GM23338 (cell line): ENCODE measurements at regions not wholly inside any gene's neighbourhood (a gene's known extent, or its start where the extent isn't known, plus 50 kb on each side); places are given as distances from the start of the nearest gene placed in this dataset.

Experiments
- ATAC-seq: fragments of 200-7000 bp; cut with Tn5 transposase; 3 replicates; pipeline ENCODE4 v1.9.1; 2020
- DNase-seq: peaks from one replicate; pipeline ENCODE4 v3.0.0-alpha.2; 2015; ENCODE audit warnings: low spot score
- H2AFZ ChIP-seq: fragments of 200-600 bp; sonication (generic); 2 replicates; pipeline ENCODE4 v1.8.0; 2016; ENCODE audit warnings: antibody characterized with exemption, mild to moderate bottlenecking, moderate library complexity
- H3F3A ChIP-seq: fragments of 200-600 bp; sonication (generic); replicated peaks from 2 replicates; pipeline ENCODE4 v1.8.0; 2017; ENCODE audit warnings: antibody characterized with exemption, mixed run types, low read depth
- H3K27ac ChIP-seq: fragments of 200-600 bp; sonication (generic); 2 replicates; pipeline ENCODE4 v1.6.1; 2016; ENCODE audit warnings: low read depth
- H3K27me3 ChIP-seq: fragments of 200-600 bp; sonication (generic); 2 replicates; pipeline ENCODE4 v1.8.0; 2016; ENCODE audit warnings: mild to moderate bottlenecking, mixed run types, moderate library complexity; ENCODE audit not compliant: insufficient read depth
- H3K36me3 ChIP-seq: fragments of 200-600 bp; sonication (generic); 2 replicates; pipeline ENCODE4 v1.8.0; 2016; ENCODE audit warnings: mild to moderate bottlenecking; ENCODE audit not compliant: insufficient read depth
- H3K4me1 ChIP-seq: fragments of 200-600 bp; sonication (generic); 2 replicates; pipeline ENCODE4 v1.8.0; 2016; ENCODE audit warnings: mild to moderate bottlenecking, moderate library complexity; ENCODE audit not compliant: insufficient read depth
- H3K4me2 ChIP-seq: fragments of 200-600 bp; sonication (generic); 2 replicates; pipeline ENCODE4 v1.7.1; 2017; ENCODE audit warnings: mixed run types
- H3K4me3 ChIP-seq: fragments of 200-600 bp; sonication (generic); 2 replicates; pipeline ENCODE4 v1.6.1; 2016; ENCODE audit warnings: mixed run types
- H3K79me2 ChIP-seq: fragments of 200-600 bp; sonication (generic); replicated peaks from 2 replicates; pipeline ENCODE4 v1.8.0; 2017; ENCODE audit warnings: mild to moderate bottlenecking; ENCODE audit not compliant: insufficient read depth
- H3K9me2 ChIP-seq: fragments of 200-600 bp; sonication (generic); 2 replicates; pipeline ENCODE4 v1.8.0; 2017; ENCODE audit not compliant: insufficient read depth
- H4K20me1 ChIP-seq: fragments of 200-600 bp; sonication (generic); replicated peaks from 2 replicates; pipeline ENCODE4 v1.8.0; 2017; ENCODE audit warnings: mild to moderate bottlenecking; ENCODE audit not compliant: insufficient read depth
- H3K27ac Mint-ChIP-seq: 2 replicates; pipeline ENCODE4 v1.8.0; 2020; ENCODE audit warnings: inconsistent platforms, mild to moderate bottlenecking, moderate library complexity, mixed read lengths
- H3K27me3 Mint-ChIP-seq: 3 replicates; pipeline ENCODE4 v1.8.0; 2022; ENCODE audit warnings: low read depth, mild to moderate bottlenecking, moderate library complexity, mixed read lengths, inconsistent platforms; ENCODE audit not compliant: insufficient read depth, poor library complexity
- H3K36me3 Mint-ChIP-seq: 3 replicates; pipeline ENCODE4 v1.8.0; 2021; ENCODE audit warnings: low read depth, mild to moderate bottlenecking, inconsistent platforms, moderate library complexity, mixed read lengths
- H3K4me1 Mint-ChIP-seq: 3 replicates; pipeline ENCODE4 v1.8.0; 2020; ENCODE audit warnings: mild to moderate bottlenecking, inconsistent platforms, mixed read lengths
- H3K4me3 Mint-ChIP-seq: 3 replicates; pipeline ENCODE4 v1.8.0; 2021; ENCODE audit warnings: moderate library complexity, mild to moderate bottlenecking, inconsistent platforms, mixed read lengths
- H3K9me3 Mint-ChIP-seq: 3 replicates; pipeline ENCODE4 v1.8.0; 2020; ENCODE audit warnings: moderate library complexity, mild to moderate bottlenecking, inconsistent platforms, mixed read lengths
- CREB1 ChIP-seq: fragments of 250-450 bp; sonication (Bioruptor Pico); IDR thresholded peaks from 2 replicates; pipeline ENCODE4 v1.5.0; 2020; ENCODE audit warnings: low read depth, mild to moderate bottlenecking, moderate library complexity
- EZH2 ChIP-seq: fragments of 200-600 bp; sonication (generic); IDR thresholded peaks from one replicate; pipeline ENCODE4 v1.8.0; 2017; ENCODE audit warnings: antibody characterized with exemption, mild to moderate bottlenecking, low read depth; ENCODE audit not compliant: unreplicated experiment
- EZH2phosphoT487 ChIP-seq: fragments of 200-600 bp; sonication (generic); IDR thresholded peaks from one replicate; pipeline ENCODE4 v1.8.1; 2018; ENCODE audit warnings: antibody characterized with exemption; ENCODE audit not compliant: unreplicated experiment
- JUNB ChIP-seq: IDR thresholded peaks from one replicate; pipeline ENCODE4 v1.6.1; 2016; ENCODE audit warnings: antibody characterized with exemption; ENCODE audit not compliant: unreplicated experiment
- STAT1 ChIP-seq: IDR thresholded peaks from one replicate; pipeline ENCODE4 v1.6.1; 2016; ENCODE audit warnings: antibody characterized with exemption; ENCODE audit not compliant: unreplicated experiment
- TF ChIP-seq, protein P1 (sequence below): fragments of 250-450 bp; sonication (Bioruptor Pico); IDR thresholded peaks from 2 replicates; pipeline ENCODE4 v1.5.0; 2020; ENCODE audit warnings: mild to moderate bottlenecking, moderate library complexity

DNA sequence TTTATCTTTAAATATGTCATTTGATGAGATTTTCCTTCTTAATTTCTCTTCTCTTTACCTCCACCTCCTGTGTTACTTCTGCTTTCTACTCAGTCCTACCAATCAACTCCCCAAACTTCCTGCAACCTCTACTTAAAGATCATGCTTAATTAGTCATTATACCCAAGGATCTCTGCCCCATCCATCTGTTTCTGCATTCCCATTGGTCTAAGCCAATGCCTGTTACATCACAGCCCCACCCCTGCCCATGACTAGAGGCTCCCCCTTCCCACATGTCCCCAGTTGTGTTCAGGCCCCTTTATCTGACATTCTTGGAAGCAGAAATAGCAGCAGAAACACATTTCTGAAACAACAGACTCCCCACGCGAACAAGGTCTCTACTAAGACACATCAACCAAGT is 319.1 kb upstream of the NFE2L3 start (continued):
- TF ChIP-seq, protein P1, sequence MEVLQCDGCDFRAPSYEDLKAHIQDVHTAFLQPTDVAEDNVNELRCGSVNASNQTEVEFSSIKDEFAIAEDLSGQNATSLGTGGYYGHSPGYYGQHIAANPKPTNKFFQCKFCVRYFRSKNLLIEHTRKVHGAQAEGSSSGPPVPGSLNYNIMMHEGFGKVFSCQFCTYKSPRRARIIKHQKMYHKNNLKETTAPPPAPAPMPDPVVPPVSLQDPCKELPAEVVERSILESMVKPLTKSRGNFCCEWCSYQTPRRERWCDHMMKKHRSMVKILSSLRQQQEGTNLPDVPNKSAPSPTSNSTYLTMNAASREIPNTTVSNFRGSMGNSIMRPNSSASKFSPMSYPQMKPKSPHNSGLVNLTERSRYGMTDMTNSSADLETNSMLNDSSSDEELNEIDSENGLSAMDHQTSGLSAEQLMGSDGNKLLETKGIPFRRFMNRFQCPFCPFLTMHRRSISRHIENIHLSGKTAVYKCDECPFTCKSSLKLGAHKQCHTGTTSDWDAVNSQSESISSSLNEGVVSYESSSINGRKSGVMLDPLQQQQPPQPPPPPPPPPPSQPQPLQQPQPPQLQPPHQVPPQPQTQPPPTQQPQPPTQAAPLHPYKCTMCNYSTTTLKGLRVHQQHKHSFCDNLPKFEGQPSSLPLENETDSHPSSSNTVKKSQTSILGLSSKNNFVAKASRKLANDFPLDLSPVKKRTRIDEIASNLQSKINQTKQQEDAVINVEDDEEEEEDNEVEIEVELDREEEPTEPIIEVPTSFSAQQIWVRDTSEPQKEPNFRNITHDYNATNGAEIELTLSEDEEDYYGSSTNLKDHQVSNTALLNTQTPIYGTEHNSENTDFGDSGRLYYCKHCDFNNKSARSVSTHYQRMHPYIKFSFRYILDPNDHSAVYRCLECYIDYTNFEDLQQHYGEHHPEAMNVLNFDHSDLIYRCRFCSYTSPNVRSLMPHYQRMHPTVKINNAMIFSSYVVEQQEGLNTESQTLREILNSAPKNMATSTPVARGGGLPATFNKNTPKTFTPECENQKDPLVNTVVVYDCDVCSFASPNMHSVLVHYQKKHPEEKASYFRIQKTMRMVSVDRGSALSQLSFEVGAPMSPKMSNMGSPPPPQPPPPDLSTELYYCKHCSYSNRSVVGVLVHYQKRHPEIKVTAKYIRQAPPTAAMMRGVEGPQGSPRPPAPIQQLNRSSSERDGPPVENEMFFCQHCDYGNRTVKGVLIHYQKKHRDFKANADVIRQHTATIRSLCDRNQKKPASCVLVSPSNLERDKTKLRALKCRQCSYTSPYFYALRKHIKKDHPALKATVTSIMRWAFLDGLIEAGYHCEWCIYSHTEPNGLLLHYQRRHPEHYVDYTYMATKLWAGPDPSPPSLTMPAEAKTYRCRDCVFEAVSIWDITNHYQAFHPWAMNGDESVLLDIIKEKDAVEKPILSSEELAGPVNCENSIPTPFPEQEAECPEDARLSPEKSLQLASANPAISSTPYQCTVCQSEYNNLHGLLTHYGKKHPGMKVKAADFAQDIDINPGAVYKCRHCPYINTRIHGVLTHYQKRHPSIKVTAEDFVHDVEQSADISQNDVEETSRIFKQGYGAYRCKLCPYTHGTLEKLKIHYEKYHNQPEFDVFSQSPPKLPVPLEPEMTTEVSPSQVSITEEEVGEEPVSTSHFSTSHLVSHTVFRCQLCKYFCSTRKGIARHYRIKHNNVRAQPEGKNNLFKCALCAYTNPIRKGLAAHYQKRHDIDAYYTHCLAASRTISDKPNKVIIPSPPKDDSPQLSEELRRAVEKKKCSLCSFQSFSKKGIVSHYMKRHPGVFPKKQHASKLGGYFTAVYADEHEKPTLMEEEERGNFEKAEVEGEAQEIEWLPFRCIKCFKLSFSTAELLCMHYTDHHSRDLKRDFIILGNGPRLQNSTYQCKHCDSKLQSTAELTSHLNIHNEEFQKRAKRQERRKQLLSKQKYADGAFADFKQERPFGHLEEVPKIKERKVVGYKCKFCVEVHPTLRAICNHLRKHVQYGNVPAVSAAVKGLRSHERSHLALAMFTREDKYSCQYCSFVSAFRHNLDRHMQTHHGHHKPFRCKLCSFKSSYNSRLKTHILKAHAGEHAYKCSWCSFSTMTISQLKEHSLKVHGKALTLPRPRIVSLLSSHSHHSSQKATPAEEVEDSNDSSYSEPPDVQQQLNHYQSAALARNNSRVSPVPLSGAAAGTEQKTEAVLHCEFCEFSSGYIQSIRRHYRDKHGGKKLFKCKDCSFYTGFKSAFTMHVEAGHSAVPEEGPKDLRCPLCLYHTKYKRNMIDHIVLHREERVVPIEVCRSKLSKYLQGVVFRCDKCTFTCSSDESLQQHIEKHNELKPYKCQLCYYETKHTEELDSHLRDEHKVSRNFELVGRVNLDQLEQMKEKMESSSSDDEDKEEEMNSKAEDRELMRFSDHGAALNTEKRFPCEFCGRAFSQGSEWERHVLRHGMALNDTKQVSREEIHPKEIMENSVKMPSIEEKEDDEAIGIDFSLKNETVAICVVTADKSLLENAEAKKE (CRISPR knock-in tag), result no peak

GRCh38 chr7:25834050-25834449 is 317.9 kb upstream of the NFE2L3 start:
- Histone ChIP-seq H3K9me2 (no peaks in the 10 kb centered on the region), H3K79me2 (no peaks in the 10 kb centered on the region), H3K36me3 (no peaks in the 10 kb centered on the region), H2AFZ (no peak overlapping the region), H3K4me3 (no peak overlapping the region), H3K27me3 (no peaks in the 10 kb centered on the region), H4K20me1 (no peaks in the 10 kb centered on the region), H3K4me1 (peaks cover 22% of the 10 kb centered on the region), H3F3A (no peaks in the 10 kb centered on the region), H3K4me2 (no peak overlapping the region), H3K27ac (no peak overlapping the region)
- TF ChIP-seq EZH2 (no peak), CREB1 (CRISPR knock-in tag) (no peak), STAT1 (no peak), EZH2phosphoT487 (no peak), JUNB (no peak)
- TF ChIP-seq, protein P1 (CRISPR knock-in tag), result no peak
- H3K27ac Mint-ChIP-seq, result no peak overlapping the region
- no peaks in the 10 kb centered on the region for H3K36me3 Mint-ChIP-seq
- H3K4me1 Mint-ChIP-seq, result peaks cover 31% of the 10 kb centered on the region
- no peak for DNase-seq
- H3K9me3 Mint-ChIP-seq, result no peaks in the 10 kb centered on the region
- H3K27me3 Mint-ChIP-seq, result peaks cover 3% of the 10 kb centered on the region
- no peak for ATAC-seq
- no peak overlapping the region for H3K4me3 Mint-ChIP-seq
